Esophagus squamous epithelium (tissue), 5 donors: ENCODE measurements at regions not wholly inside any gene's neighbourhood (a gene's known extent, or its start where the extent isn't known, plus 50 kb on each side); places are given as distances from the start of the nearest gene placed in this dataset.

Experiments used
- DNase-seq: peaks from one replicate; lab custom pipeline; 2025; lab: John Stamatoyannopoulos, UW
- H3K27ac ChIP-seq, 4 donors: fragments of 200-600 bp; sonication (generic); one replicate each; pipeline ENCODE4 v1.5.1; 2016 to 2019; ENCODE audit warnings: mild to moderate bottlenecking in 1 of 4
- H3K27me3 ChIP-seq, 4 donors: fragments of 200-600 bp; sonication (generic); 1 replicate in 3 of 4; 2 replicates in 1 of 4; pipeline versions ENCODE4 v1.5.1 to v1.6.0; 2017 to 2021; ENCODE audit warnings: antibody characterized with exemption in 1 of 4
- H3K36me3 ChIP-seq, 3 donors: fragments of 200-600 bp; sonication (generic); one replicate each; pipeline ENCODE4 v1.5.1; 2016 to 2019
- H3K4me1 ChIP-seq, 3 donors: fragments of 200-600 bp; sonication (generic); one replicate each; pipeline ENCODE4 v1.5.1; 2017 to 2019
- H3K4me3 ChIP-seq, 4 donors: fragments of 200-600 bp; sonication (generic); 1 replicate in 3 of 4; 2 replicates in 1 of 4; pipeline ENCODE4 v1.5.1; 2016 to 2019; ENCODE audit warnings: mild to moderate bottlenecking in 2 of 4, moderate library complexity in 1 of 4
- H3K9me3 ChIP-seq, 3 donors: fragments of 200-600 bp; sonication (generic); one replicate each; pipeline ENCODE4 v1.5.1; 2016 to 2019
- CTCF ChIP-seq, 6 experiments: fragments of 450-650 bp in 4 of 6; fragments of 200-600 bp in 2 of 6; sonication (generic) in 2 of 6; IDR thresholded peaks; one replicate each; pipeline ENCODE4 v1.5.1; 2016 to 2019; ENCODE audit warnings: antibody characterized with exemption in 6 of 6, mild to moderate bottlenecking in 4 of 6, moderate library complexity in 4 of 6
- POLR2A ChIP-seq, 4 donors: fragments of 450-650 bp; IDR thresholded peaks; one replicate each; pipeline ENCODE4 v1.6.1; 2017; ENCODE audit warnings: antibody characterized with exemption in 4 of 4, mild to moderate bottlenecking in 4 of 4, moderate library complexity in 3 of 4
- WGBS, 2 donors: methylation state at CpG; one replicate each; pipeline ENCODE4 v1.1.5; 2018; 5-methylcytosine and 5-hydroxymethylcytosine counted together
- intact Hi-C: fragments of 100-400 bp; cut with DNase I; formaldehyde crosslinking; loops from one replicate; pipeline ENCODE4 v1.15.0; 2022
- donor health status: DM: yes; HTN: yes; CAD: no.

GRCh38 chr4:179927473-179927872, 2315.7 kb upstream of the TENM3 start:
- Histone ChIP-seq H3K27ac (no peak overlapping the region), H3K9me3 (no peaks in the 10 kb centered on the region), H3K4me3 (no peak overlapping the region), H3K36me3 (no peaks in the 10 kb centered on the region), H3K4me1 (no peaks in the 10 kb centered on the region), H3K27me3 (no peaks in the 10 kb centered on the region)
- WGBS, 2 donors, result 68 to 90% methylated on average over 1 of the region's 1 CpG
- intact Hi-C loops, result no loop called here
- TF ChIP-seq POLR2A (IDR thresholded peaks at IDR 0.05), result no peak
- TF ChIP-seq CTCF (IDR thresholded peaks at IDR 0.05), result no peak
- no peak for DNase-seq

- Histone ChIP-seq H3K27me3 (no peaks in the 10 kb centered on the region), H3K36me3 (no peaks in the 10 kb centered on the region), H3K4me3 (no peak overlapping the region), H3K4me1 (no peaks in the 10 kb centered on the region), H3K9me3 (peaks cover 0 to 10% (median 0%) of the 10 kb centered on the region in 3 donors), H3K27ac (no peak overlapping the region)
- no peak for DNase-seq
- TF ChIP-seq CTCF (IDR thresholded peaks at IDR 0.05) (no peak), POLR2A (IDR thresholded peaks at IDR 0.05) (no peak)
- intact Hi-C loops, result no loop called here
These were observed 2301.3 kb upstream of the TENM3 start for GRCh38 chr4:179941911-179942310.

- Histone ChIP-seq H3K4me1 (no peaks in the 10 kb centered on the region), H3K27ac (no peak overlapping the region), H3K36me3 (no peaks in the 10 kb centered on the region), H3K27me3 (no peaks in the 10 kb centered on the region), H3K4me3 (no peak overlapping the region), H3K9me3 (peaks cover 0 to 3% (median 0%) of the 10 kb centered on the region in 3 donors)
- WGBS, 2 donors, result 81 to 86% methylated on average over 7 of the region's 7 CpGs
- no peak for TF ChIP-seq CTCF (IDR thresholded peaks at IDR 0.05)
- TF ChIP-seq POLR2A (IDR thresholded peaks at IDR 0.05), result no peak
- intact Hi-C loops, result no loop called here
- DNase-seq, result no peak
These were observed 2266.4 kb upstream of the TENM3 start for GRCh38 chr4:179976777-179977176.

GRCh38 chr4:179977378-179977777, 2265.8 kb upstream of the TENM3 start:
- Histone ChIP-seq H3K36me3 (no peaks in the 10 kb centered on the region), H3K27me3 (no peaks in the 10 kb centered on the region)
- intact Hi-C loops, result no loop called here

DNA sequence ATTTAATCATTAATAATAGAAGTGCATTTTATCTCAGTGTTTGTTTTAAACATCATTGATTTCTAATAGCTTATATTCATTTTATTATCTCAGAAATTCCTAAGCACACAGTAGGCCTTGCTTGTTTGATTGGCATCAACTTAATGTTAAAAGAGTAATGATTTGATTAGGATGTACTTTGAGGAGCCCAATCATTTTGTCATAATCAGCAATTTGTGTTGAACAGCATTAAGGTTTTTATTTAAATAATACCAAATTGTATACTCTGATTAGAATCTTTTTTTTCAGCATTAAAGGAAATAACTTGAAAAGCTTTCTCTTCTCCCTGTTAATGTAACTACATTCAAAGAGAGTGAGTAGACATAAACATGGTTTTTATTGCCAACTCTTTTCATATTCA, 2262.0 kb upstream of the TENM3 start:
- Histone ChIP-seq H3K27ac (no peak overlapping the region), H3K4me3 (no peak overlapping the region), H3K36me3 (no peaks in the 10 kb centered on the region), H3K9me3 (peaks cover 0 to 7% (median 0%) of the 10 kb centered on the region in 3 donors), H3K4me1 (no peaks in the 10 kb centered on the region), H3K27me3 (no peaks in the 10 kb centered on the region)
- DNase-seq, result no peak
- intact Hi-C loops, result no loop called here
- no peak for TF ChIP-seq POLR2A (IDR thresholded peaks at IDR 0.05)
- no peak for TF ChIP-seq CTCF (IDR thresholded peaks at IDR 0.05)

More at GRCh38 chr4:179977378-179977777, 2265.8 kb upstream of the TENM3 start:
- Histone ChIP-seq H3K27ac (no peak overlapping the region), H3K4me3 (no peak overlapping the region), H3K4me1 (no peaks in the 10 kb centered on the region), H3K9me3 (peaks cover 0 to 7% (median 0%) of the 10 kb centered on the region in 3 donors)
- no peak for DNase-seq
- TF ChIP-seq POLR2A (IDR thresholded peaks at IDR 0.05), result no peak
- no peak for TF ChIP-seq CTCF (IDR thresholded peaks at IDR 0.05)
